ENCODE measurements at regions not wholly inside any gene's neighbourhood (a gene's known extent, or its start where the extent isn't known, plus 50 kb on each side); places are given as distances from the start of the nearest gene placed in this dataset.

GRCh38 chr18:23369266-23369665 is 83.8 kb upstream of the RIOK3 start:
- Histone ChIP-seq H3K4me3 (no peak overlapping the region), H3K36me3 (no peaks in the 10 kb centered on the region), H3K9me3 (no peaks in the 10 kb centered on the region), H3K27ac (no peak overlapping the region), H3K4me1 (no peaks in the 10 kb centered on the region), H3K27me3 (no peaks in the 10 kb centered on the region)
- no peak for DNase-seq
- 84 to 93% methylated on average over 3 of the region's 3 CpGs for WGBS, 2 donors
- no peak for TF ChIP-seq POLR2A (IDR thresholded peaks at IDR 0.05)
- no peak for TF ChIP-seq EP300 (IDR thresholded peaks at IDR 0.05)
- no peak for TF ChIP-seq CTCF (IDR thresholded peaks at IDR 0.05)
- no peak for TF ChIP-seq POLR2AphosphoS5 (IDR thresholded peaks at IDR 0.05)
- intact Hi-C loops (cut with DNase I) = no loop called here

GRCh38 chr18:23373570-23373969 is 79.5 kb upstream of the RIOK3 start:
- no peaks in the 10 kb centered on the region for H3K27me3 ChIP-seq
- intact Hi-C loops (cut with DNase I) = loop anchor here (10.0 kb wide), 1 partner anchor 579 kb away; no protein-coding TSS in a partner anchor
- H3K4me1 ChIP-seq = peaks cover 0 to 18% (median 12%) of the 10 kb centered on the region in 4 donors
- no peaks in the 10 kb centered on the region for H3K9me3 ChIP-seq
- no peaks in the 10 kb centered on the region for H3K36me3 ChIP-seq
- WGBS, 2 donors = 95 to 96% methylated on average over 3 of the region's 3 CpGs
- H3K4me3 ChIP-seq = no peak overlapping the region
- no peak for DNase-seq
- no peak overlapping the region for H3K27ac ChIP-seq
- no peak for TF ChIP-seq POLR2AphosphoS5 (IDR thresholded peaks at IDR 0.05)
- TF ChIP-seq CTCF (IDR thresholded peaks at IDR 0.05) = no peak
- no peak for TF ChIP-seq EP300 (IDR thresholded peaks at IDR 0.05)
- no peak for TF ChIP-seq POLR2A (IDR thresholded peaks at IDR 0.05)

- WGBS, 2 donors = 50 to 60% methylated on average over 3 of the region's 3 CpGs
Observed at GRCh38 chr18:23377669-23378301, 75.3 kb upstream of the RIOK3 start.

GRCh38 chr18:23378302-23378686 is 74.8 kb upstream of the RIOK3 start:
- no peak for TF ChIP-seq EP300 (IDR thresholded peaks at IDR 0.05)
- TF ChIP-seq POLR2AphosphoS5 (IDR thresholded peaks at IDR 0.05) = no peak
- no peak for TF ChIP-seq POLR2A (IDR thresholded peaks at IDR 0.05)
- TF ChIP-seq CTCF (IDR thresholded peaks at IDR 0.05) = no peak
- no peak for DNase-seq
- H3K27me3 ChIP-seq = no peaks in the 10 kb centered on the region
- H3K27ac ChIP-seq = peak overlapping the region; percentile 59 to 83 (median 75)
- H3K9me3 ChIP-seq = no peaks in the 10 kb centered on the region
- no peak overlapping the region for H3K4me3 ChIP-seq
- 71% methylated on average over 2 of the region's 2 CpGs for WGBS, 2 donors
- H3K4me1 ChIP-seq = peaks cover 0 to 20% (median 15%) of the 10 kb centered on the region in 4 donors
- intact Hi-C loops (cut with DNase I) = loop anchor here (1.0 to 10.0 kb wide), 3 partner anchors 153 to 583 kb away; no protein-coding TSS in a partner anchor
- H3K36me3 ChIP-seq = no peaks in the 10 kb centered on the region

More at GRCh38 chr18:23377669-23378301, 75.3 kb upstream of the RIOK3 start:
- no peak for DNase-seq
- H3K27me3 ChIP-seq = no peaks in the 10 kb centered on the region
- peak overlapping the region; percentile 59 to 83 (median 75) for H3K27ac ChIP-seq
- TF ChIP-seq EP300 (IDR thresholded peaks at IDR 0.05) = no peak
- no peak for TF ChIP-seq CTCF (IDR thresholded peaks at IDR 0.05)
- peak in 1 of 4 donors; percentile 31 for TF ChIP-seq POLR2AphosphoS5 (IDR thresholded peaks at IDR 0.05)
- no peak for TF ChIP-seq POLR2A (IDR thresholded peaks at IDR 0.05)
- H3K36me3 ChIP-seq = no peaks in the 10 kb centered on the region
- intact Hi-C loops (cut with DNase I) = loop anchor here (1.0 to 10.0 kb wide), 3 partner anchors 153 to 583 kb away; no protein-coding TSS in a partner anchor
- no peaks in the 10 kb centered on the region for H3K9me3 ChIP-seq
- H3K4me3 ChIP-seq = no peak overlapping the region
- peaks cover 0 to 20% (median 15%) of the 10 kb centered on the region in 4 donors for H3K4me1 ChIP-seq

Measured in sigmoid colon (tissue), 6 donors.